HG02798 (cell line): ENCODE measurements at regions not wholly inside any gene's neighbourhood (a gene's known extent, or its start where the extent isn't known, plus 50 kb on each side); places are given as distances from the start of the nearest gene placed in this dataset.

Experiments used
- ATAC-seq: cut with Tn5 transposase; IDR thresholded peaks from one replicate; pipeline ENCODE4 v1.9.1; 2021; ENCODE audit warnings: mild to moderate bottlenecking; ENCODE audit not compliant: unreplicated experiment, poor library complexity

GRCh38 chr4:132498215-132498614, 650.9 kb upstream of the PCDH10 start:
- no peak for ATAC-seq

GRCh38 chr4:132502096-132502552, 647.0 kb upstream of the PCDH10 start:
- no peak for ATAC-seq

GRCh38 chr4:132504438-132504837, 644.7 kb upstream of the PCDH10 start:
- ATAC-seq = no peak

- no peak for ATAC-seq
Observed at GRCh38 chr4:132506568-132506967, 642.5 kb upstream of the PCDH10 start.

GRCh38 chr4:132513491-132513890, 635.6 kb upstream of the PCDH10 start:
- ATAC-seq = no peak

GRCh38 chr4:132526652-132527051, 622.4 kb upstream of the PCDH10 start:
- no peak for ATAC-seq

- no peak for ATAC-seq
Observed at GRCh38 chr4:132527817-132528216, 621.3 kb upstream of the PCDH10 start.

- ATAC-seq = no peak
Observed at GRCh38 chr4:132530861-132531260, 618.2 kb upstream of the PCDH10 start.

- ATAC-seq = no peak
Observed at GRCh38 chr4:132540268-132540667, 608.8 kb upstream of the PCDH10 start.

GRCh38 chr4:132540797-132541196, 608.3 kb upstream of the PCDH10 start:
- ATAC-seq = no peak

- ATAC-seq = no peak
Observed at GRCh38 chr4:132542228-132542627, 606.9 kb upstream of the PCDH10 start.

GRCh38 chr4:132548463-132548862, 600.6 kb upstream of the PCDH10 start:
- no peak for ATAC-seq

- no peak for ATAC-seq
Observed at GRCh38 chr4:132556316-132556715, 592.8 kb upstream of the PCDH10 start.

GRCh38 chr4:132557660-132558059, 591.4 kb upstream of the PCDH10 start:
- no peak for ATAC-seq

GRCh38 chr4:132564920-132565319, 584.2 kb upstream of the PCDH10 start:
- no peak for ATAC-seq

GRCh38 chr4:132565542-132565941, 583.6 kb upstream of the PCDH10 start:
- no peak for ATAC-seq

- ATAC-seq = no peak
Observed at GRCh38 chr4:132572210-132572609, 576.9 kb upstream of the PCDH10 start.

- ATAC-seq = no peak
Observed at GRCh38 chr4:132587626-132588025, 561.5 kb upstream of the PCDH10 start.

GRCh38 chr4:132592340-132592739, 556.8 kb upstream of the PCDH10 start:
- no peak for ATAC-seq

GRCh38 chr4:132592850-132593249, 556.2 kb upstream of the PCDH10 start:
- no peak for ATAC-seq

GRCh38 chr4:132593717-132594400, 555.2 kb upstream of the PCDH10 start:
- no peak for ATAC-seq

GRCh38 chr4:132596186-132596585, 552.9 kb upstream of the PCDH10 start:
- no peak for ATAC-seq
